ENCODE measurements at regions not wholly inside any gene's neighbourhood (a gene's known extent, or its start where the extent isn't known, plus 50 kb on each side); places are given as distances from the start of the nearest gene placed in this dataset.

DNA sequence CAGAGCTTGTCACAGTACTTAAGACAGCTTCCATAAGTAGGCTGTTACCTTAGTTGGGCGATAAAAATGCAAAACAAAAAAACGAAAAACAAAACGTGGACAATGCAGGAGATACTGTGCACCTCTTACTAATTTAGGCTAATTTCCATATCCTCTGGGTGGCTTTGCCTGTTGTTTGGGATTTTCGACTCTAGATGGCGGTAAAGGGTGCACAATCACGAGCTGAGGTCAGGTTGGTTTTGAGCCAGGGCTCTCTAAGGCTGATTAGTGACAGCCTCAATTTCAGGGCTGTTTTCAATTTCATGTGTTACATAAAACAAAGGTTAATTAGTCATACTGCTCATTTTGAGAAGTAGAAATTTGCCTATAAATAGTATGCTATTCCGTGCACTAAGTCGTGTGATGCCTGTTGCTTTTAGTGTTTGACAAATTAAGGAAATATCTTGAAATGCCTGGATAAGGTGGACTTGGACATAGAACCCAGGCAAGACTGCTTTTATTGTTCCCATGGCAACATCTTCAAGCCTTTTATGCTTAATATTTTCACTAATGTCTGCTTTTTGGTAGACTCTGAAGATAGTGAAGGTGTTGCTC, 493.1 kb downstream of the SOCS6 start:
- no peak for TF ChIP-seq POLR2A (IDR thresholded peaks at IDR 0.05; ENCODE audit: extremely low read depth, insufficient read length)
- TF ChIP-seq, protein P1, sequence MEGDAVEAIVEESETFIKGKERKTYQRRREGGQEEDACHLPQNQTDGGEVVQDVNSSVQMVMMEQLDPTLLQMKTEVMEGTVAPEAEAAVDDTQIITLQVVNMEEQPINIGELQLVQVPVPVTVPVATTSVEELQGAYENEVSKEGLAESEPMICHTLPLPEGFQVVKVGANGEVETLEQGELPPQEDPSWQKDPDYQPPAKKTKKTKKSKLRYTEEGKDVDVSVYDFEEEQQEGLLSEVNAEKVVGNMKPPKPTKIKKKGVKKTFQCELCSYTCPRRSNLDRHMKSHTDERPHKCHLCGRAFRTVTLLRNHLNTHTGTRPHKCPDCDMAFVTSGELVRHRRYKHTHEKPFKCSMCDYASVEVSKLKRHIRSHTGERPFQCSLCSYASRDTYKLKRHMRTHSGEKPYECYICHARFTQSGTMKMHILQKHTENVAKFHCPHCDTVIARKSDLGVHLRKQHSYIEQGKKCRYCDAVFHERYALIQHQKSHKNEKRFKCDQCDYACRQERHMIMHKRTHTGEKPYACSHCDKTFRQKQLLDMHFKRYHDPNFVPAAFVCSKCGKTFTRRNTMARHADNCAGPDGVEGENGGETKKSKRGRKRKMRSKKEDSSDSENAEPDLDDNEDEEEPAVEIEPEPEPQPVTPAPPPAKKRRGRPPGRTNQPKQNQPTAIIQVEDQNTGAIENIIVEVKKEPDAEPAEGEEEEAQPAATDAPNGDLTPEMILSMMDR (IDR thresholded peaks at IDR 0.05; ENCODE audit: low read depth, low read length): peak; percentile 83

All from NB4 (cell line).